OCI-LY3 (cell line): ENCODE measurements at regions not wholly inside any gene's neighbourhood (a gene's known extent, or its start where the extent isn't known, plus 50 kb on each side); places are given as distances from the start of the nearest gene placed in this dataset.

Experiments used
- H2AFZ ChIP-seq: fragments of 200-600, 300-600 bp; shearing (Covaris generic); 2 replicates; pipeline ENCODE4 v1.6.0; 2014; ENCODE audit warnings: antibody characterized with exemption, low read depth, low read length
- H3K27ac ChIP-seq: fragments of 200-600, 300-600 bp; sonication (generic); 2 replicates; pipeline ENCODE4 v1.5.1; 2014; ENCODE audit warnings: mild to moderate bottlenecking, low read length, moderate library complexity, mixed read lengths
- H3K27me3 ChIP-seq: fragments of 200-600, 300-600 bp; sonication (generic); 2 replicates; pipeline ENCODE4 v1.6.1; 2014; ENCODE audit warnings: low read depth, low read length, mixed read lengths
- H3K36me3 ChIP-seq: fragments of 200-600, 300-600 bp; sonication (generic); replicated peaks from 2 replicates; pipeline ENCODE3; 2014; ENCODE audit warnings: low read depth, low read length, mixed read lengths
- H3K4me1 ChIP-seq: fragments of 300-600, 200-600 bp; sonication (generic); 2 replicates; pipeline ENCODE4 v1.6.1; 2014; ENCODE audit warnings: low read length, mixed read lengths
- H3K4me2 ChIP-seq: fragments of 200-600, 300-600 bp; sonication (generic); 2 replicates; pipeline ENCODE4 v1.6.1; 2014; ENCODE audit warnings: low read length, mixed read lengths
- H3K4me3 ChIP-seq: fragments of 300-600, 200-600 bp; sonication (generic); 2 replicates; pipeline ENCODE4 v1.5.1; 2014; ENCODE audit warnings: antibody characterized with exemption, mild to moderate bottlenecking, low read length, moderate library complexity
- H3K79me2 ChIP-seq: fragments of 300-600, 200-600 bp; shearing (Covaris generic); 2 replicates; pipeline ENCODE4 v1.6.1; 2014; ENCODE audit warnings: mild to moderate bottlenecking, low read length, mixed read lengths
- H3K9ac ChIP-seq: fragments of 300-600, 200-600 bp; shearing (Covaris generic); 2 replicates; pipeline ENCODE4 v1.6.0; 2014; ENCODE audit warnings: mild to moderate bottlenecking, low read length, moderate library complexity
- H3K9me3 ChIP-seq: fragments of 200-600, 300-600 bp; shearing (Covaris generic); 2 replicates; pipeline ENCODE4 v1.6.1; 2014; ENCODE audit warnings: low read length, mixed read lengths; ENCODE audit not compliant: insufficient read depth
- H4K20me1 ChIP-seq: fragments of 200-600, 300-600 bp; sonication (generic); 2 replicates; pipeline ENCODE4 v1.6.1; 2016; ENCODE audit warnings: low read length, mixed read lengths; ENCODE audit not compliant: insufficient read depth
- EZH2phosphoT487 ChIP-seq: fragments of 200-600 bp; shearing (Covaris generic); IDR thresholded peaks from 2 replicates; pipeline ENCODE4 v1.6.1; 2018; ENCODE audit warnings: antibody characterized with exemption, mixed run types, low read depth
- TF ChIP-seq, protein P1 (sequence below): fragments of 200-600, 300-600 bp; sonication (generic); IDR thresholded peaks from 2 replicates; pipeline ENCODE4 v1.5.1; 2014; ENCODE audit warnings: antibody characterized with exemption, low read length, low read depth

DNA sequence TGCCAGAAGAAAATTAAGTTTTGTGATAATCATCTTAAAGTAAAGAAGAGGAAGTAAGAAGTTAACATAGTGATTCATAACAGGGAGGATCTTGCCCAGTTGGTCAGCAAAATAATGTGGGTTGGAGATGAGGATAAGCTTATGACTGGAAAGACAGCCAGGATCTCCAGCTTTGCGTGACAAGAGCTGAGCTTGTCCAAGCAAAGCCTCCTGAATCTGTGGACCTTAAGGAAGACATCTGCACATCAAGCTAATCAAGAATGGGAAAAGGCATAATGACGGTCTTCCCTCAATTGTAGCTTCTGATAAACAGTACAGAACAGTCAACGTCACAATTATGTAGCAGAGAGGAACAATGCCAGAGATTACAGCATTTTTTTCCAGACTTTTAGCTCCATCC, 744.7 kb upstream of the GOT2 start:
- no peak for TF ChIP-seq EZH2phosphoT487
- TF ChIP-seq, protein P1, sequence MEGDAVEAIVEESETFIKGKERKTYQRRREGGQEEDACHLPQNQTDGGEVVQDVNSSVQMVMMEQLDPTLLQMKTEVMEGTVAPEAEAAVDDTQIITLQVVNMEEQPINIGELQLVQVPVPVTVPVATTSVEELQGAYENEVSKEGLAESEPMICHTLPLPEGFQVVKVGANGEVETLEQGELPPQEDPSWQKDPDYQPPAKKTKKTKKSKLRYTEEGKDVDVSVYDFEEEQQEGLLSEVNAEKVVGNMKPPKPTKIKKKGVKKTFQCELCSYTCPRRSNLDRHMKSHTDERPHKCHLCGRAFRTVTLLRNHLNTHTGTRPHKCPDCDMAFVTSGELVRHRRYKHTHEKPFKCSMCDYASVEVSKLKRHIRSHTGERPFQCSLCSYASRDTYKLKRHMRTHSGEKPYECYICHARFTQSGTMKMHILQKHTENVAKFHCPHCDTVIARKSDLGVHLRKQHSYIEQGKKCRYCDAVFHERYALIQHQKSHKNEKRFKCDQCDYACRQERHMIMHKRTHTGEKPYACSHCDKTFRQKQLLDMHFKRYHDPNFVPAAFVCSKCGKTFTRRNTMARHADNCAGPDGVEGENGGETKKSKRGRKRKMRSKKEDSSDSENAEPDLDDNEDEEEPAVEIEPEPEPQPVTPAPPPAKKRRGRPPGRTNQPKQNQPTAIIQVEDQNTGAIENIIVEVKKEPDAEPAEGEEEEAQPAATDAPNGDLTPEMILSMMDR, result no peak
- Histone ChIP-seq H3K27me3 (no peaks in the 10 kb centered on the region), H3K79me2 (no peaks in the 10 kb centered on the region), H3K9me3 (no peaks in the 10 kb centered on the region), H3K36me3 (no peaks in the 10 kb centered on the region), H3K4me3 (no peak overlapping the region), H3K4me1 (no peaks in the 10 kb centered on the region), H3K27ac (no peak overlapping the region), H3K4me2 (no peak overlapping the region), H3K9ac (no peak overlapping the region), H4K20me1 (no peaks in the 10 kb centered on the region), H2AFZ (no peak overlapping the region)

DNA sequence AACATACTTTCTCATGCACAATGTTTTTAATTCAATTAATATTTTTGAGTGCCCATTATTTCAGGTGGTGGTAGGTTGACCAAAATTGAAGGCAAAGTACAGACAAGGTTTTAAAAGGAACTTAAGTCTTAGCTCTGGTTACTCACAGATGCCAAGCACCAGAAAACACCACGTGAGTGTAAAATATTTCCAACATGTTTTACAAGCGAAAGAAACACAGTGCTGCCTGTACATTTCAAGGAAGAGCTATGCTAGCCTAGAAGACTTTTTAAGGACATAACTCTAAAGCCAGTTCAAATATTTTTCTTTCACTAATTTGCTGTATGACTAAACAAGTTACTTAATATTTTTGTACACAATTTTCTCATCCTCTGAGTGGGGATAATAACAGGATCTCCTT, 736.4 kb upstream of the GOT2 start:
- H3K4me2 ChIP-seq, result no peak overlapping the region
- no peaks in the 10 kb centered on the region for H3K4me1 ChIP-seq
- no peak for TF ChIP-seq EZH2phosphoT487
- TF ChIP-seq, protein P1, result no peak
- no peaks in the 10 kb centered on the region for H3K27me3 ChIP-seq
- H3K79me2 ChIP-seq, result no peaks in the 10 kb centered on the region
- no peak overlapping the region for H3K27ac ChIP-seq
- H2AFZ ChIP-seq, result no peak overlapping the region
- H3K9ac ChIP-seq, result no peak overlapping the region
- H3K4me3 ChIP-seq, result no peak overlapping the region
- no peaks in the 10 kb centered on the region for H3K36me3 ChIP-seq
- no peaks in the 10 kb centered on the region for H3K9me3 ChIP-seq
- no peaks in the 10 kb centered on the region for H4K20me1 ChIP-seq

DNA sequence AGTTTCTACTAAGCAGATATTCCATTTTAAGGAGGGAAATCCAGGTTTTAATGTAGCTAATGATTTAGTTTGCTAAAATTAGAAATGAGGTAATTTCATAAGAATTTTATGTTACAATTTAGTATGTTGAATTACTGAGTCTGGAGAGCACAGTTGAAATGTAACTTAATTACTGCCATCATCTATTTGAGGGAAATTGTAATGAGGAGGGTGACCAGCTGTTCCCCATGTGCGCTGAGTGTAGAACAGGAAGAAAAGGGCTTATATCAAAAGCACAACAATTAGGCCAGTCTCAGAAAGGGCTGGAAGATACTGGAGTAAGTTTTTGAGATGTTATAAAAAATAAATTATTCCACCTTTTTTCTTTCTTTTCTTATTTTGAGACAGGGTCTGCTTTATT, 735.1 kb upstream of the GOT2 start:
- H3K9me3 ChIP-seq, result no peaks in the 10 kb centered on the region
- no peak overlapping the region for H3K4me2 ChIP-seq
- no peaks in the 10 kb centered on the region for H4K20me1 ChIP-seq
- TF ChIP-seq, protein P1, result no peak
- TF ChIP-seq EZH2phosphoT487, result no peak
- no peak overlapping the region for H3K9ac ChIP-seq
- no peak overlapping the region for H3K27ac ChIP-seq
- no peaks in the 10 kb centered on the region for H3K36me3 ChIP-seq
- no peaks in the 10 kb centered on the region for H3K4me1 ChIP-seq
- H3K79me2 ChIP-seq, result no peaks in the 10 kb centered on the region
- no peak overlapping the region for H3K4me3 ChIP-seq
- no peaks in the 10 kb centered on the region for H3K27me3 ChIP-seq
- H2AFZ ChIP-seq, result no peak overlapping the region

DNA sequence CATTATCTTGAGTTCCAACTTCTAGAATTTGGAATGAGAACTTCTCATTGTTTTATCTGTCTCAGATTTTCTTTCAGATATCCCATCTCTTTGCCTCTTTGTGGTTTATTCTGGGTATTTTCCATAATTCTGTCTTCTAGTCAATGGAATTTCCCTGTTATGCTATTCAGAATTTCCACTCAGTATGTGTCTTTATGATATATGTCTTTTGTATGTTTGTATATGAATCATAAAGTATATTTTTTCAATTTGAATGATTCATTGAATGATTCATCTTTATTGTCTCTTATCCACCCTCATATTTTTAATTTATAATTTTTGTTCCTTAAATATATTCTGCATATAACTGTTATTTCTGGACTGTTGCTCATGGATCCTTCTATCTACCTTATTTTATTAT, 729.7 kb upstream of the GOT2 start:
- TF ChIP-seq, protein P1, result no peak
- TF ChIP-seq EZH2phosphoT487, result no peak
- Histone ChIP-seq H3K79me2 (no peaks in the 10 kb centered on the region), H4K20me1 (no peaks in the 10 kb centered on the region), H3K9me3 (no peaks in the 10 kb centered on the region), H2AFZ (no peak overlapping the region), H3K36me3 (no peaks in the 10 kb centered on the region), H3K27me3 (no peaks in the 10 kb centered on the region), H3K4me1 (no peaks in the 10 kb centered on the region), H3K4me3 (no peak overlapping the region), H3K27ac (no peak overlapping the region), H3K9ac (no peak overlapping the region), H3K4me2 (no peak overlapping the region)
